Caco-2 (cell line): ENCODE measurements at regions not wholly inside any gene's neighbourhood (a gene's known extent, or its start where the extent isn't known, plus 50 kb on each side); places are given as distances from the start of the nearest gene placed in this dataset.

Experiments used
- BruUV-seq: library from RNA; stranded (reverse); fragments of 400-500 nt; replicated peaks from 2 replicates; lab custom pipeline; 2021; lab: Mats Ljungman, UMichigan
- CTCF ChIA-PET: fragments of 300-600 bp; sonication (Branson Sonifier 250); formaldehyde crosslinking; loops from one replicate; lab custom pipeline; 2022; ENCODE audit warnings: antibody characterized with exemption; lab: Charles Lee
- POLR2A ChIA-PET: fragments of 300-600 bp; sonication (Branson Sonifier 250); formaldehyde crosslinking; loops from one replicate; lab custom pipeline; 2022; ENCODE audit warnings: antibody characterized with exemption; lab: Charles Lee
- DNase-seq, 2 experiments: peaks; one replicate each; pipeline versions ENCODE4 v3.0.0 to v3.0.0-alpha.2; 2020 to 2022
- H3K27me3 ChIP-seq: replicated peaks from 2 replicates; pipeline ENCODE4 v1.6.0; 2011; ENCODE audit warnings: low read length; ENCODE audit not compliant: control insufficient read depth, insufficient read depth
- H3K36me3 ChIP-seq: 2 replicates; pipeline ENCODE4 v1.5.1; 2011; ENCODE audit warnings: low read length; ENCODE audit not compliant: control insufficient read depth, insufficient read depth
- H3K4me1 ChIP-seq: fragments of 250-450 bp; sonication (Bioruptor Pico); 2 replicates; pipeline ENCODE4 v1.5.1; 2020; ENCODE audit warnings: mild to moderate bottlenecking
- H3K4me3 ChIP-seq: 2 replicates; pipeline ENCODE4 v1.5.1; 2011; ENCODE audit warnings: low read depth, mild to moderate bottlenecking, control low read depth, low read length
- H3K9me3 ChIP-seq: fragments of 250-450 bp; sonication (Bioruptor Pico); 2 replicates; pipeline ENCODE4 v1.5.1; 2020; ENCODE audit warnings: mild to moderate bottlenecking, moderate library complexity
- H3K27ac Mint-ChIP-seq: one replicate; pipeline ENCODE4 v1.8.0; 2022; ENCODE audit warnings: mixed read lengths; ENCODE audit not compliant: unreplicated experiment
- H3K27me3 Mint-ChIP-seq: one replicate; pipeline ENCODE4 v1.8.0; 2022; ENCODE audit warnings: mixed read lengths; ENCODE audit not compliant: insufficient read depth, unreplicated experiment
- H3K36me3 Mint-ChIP-seq: one replicate; pipeline ENCODE4 v1.8.0; 2022; ENCODE audit warnings: mild to moderate bottlenecking, mixed read lengths; ENCODE audit not compliant: insufficient read depth, unreplicated experiment
- H3K4me1 Mint-ChIP-seq: one replicate; pipeline ENCODE4 v1.8.0; 2022; ENCODE audit warnings: low read depth, mixed read lengths; ENCODE audit not compliant: unreplicated experiment
- H3K4me3 Mint-ChIP-seq: one replicate; pipeline ENCODE4 v1.8.0; 2022; ENCODE audit warnings: mild to moderate bottlenecking, moderate library complexity, mixed read lengths; ENCODE audit not compliant: unreplicated experiment
- H3K9me3 Mint-ChIP-seq: one replicate; pipeline ENCODE4 v1.8.0; 2022; ENCODE audit warnings: mixed read lengths; ENCODE audit not compliant: unreplicated experiment
- intact Hi-C: fragments of 100-400 bp; cut with micrococcal nuclease; formaldehyde crosslinking; loops from one replicate; pipeline ENCODE4 v1.10.0; 2022; ENCODE audit not compliant: unreplicated experiment
- TF ChIP-seq, protein P1 (sequence below), 2 experiments: fragments of 200-600 bp in 1 of 2; IDR thresholded peaks; 1 replicate in 1 of 2; 2 replicates in 1 of 2; pipeline versions ENCODE4 v1.5.1 to v1.8.0; 2011 to 2022; ENCODE audit warnings: antibody characterized with exemption in 1 of 2, control low read depth in 1 of 2, inconsistent platforms in 1 of 2, low read depth in 1 of 2, low read length in 1 of 2, mild to moderate bottlenecking in 1 of 2, moderate library complexity in 1 of 2; ENCODE audit not compliant: insufficient read depth in 1 of 2, severe bottlenecking in 1 of 2, unreplicated experiment in 1 of 2

DNA sequence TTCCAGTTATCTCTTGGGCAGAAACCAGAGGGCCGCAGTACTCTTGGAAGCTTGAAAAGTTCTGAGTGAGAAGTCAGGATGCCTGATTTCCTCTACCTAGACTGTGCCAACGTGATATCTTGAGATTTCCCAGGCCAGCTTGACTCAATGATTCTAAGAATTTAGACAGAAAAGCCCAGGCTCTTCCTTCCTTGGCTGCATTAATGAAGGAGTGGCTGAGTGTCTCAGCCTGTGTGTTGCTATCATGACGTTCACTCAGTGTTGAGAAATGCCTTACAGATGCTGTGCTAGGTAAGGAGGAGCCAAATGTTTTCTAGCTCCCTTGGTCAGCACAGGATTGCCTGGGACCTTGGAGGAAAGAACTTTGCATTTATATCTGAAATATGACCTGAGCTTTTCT lies 454.1 kb upstream of the USP24 start:
- no peaks in the 10 kb centered on the region for H3K36me3 Mint-ChIP-seq
- POLR2A ChIA-PET, result no interaction called here
- no peaks in the 10 kb centered on the region for H3K4me1 Mint-ChIP-seq
- CTCF ChIA-PET, result no interaction called here
- TF ChIP-seq, protein P1, sequence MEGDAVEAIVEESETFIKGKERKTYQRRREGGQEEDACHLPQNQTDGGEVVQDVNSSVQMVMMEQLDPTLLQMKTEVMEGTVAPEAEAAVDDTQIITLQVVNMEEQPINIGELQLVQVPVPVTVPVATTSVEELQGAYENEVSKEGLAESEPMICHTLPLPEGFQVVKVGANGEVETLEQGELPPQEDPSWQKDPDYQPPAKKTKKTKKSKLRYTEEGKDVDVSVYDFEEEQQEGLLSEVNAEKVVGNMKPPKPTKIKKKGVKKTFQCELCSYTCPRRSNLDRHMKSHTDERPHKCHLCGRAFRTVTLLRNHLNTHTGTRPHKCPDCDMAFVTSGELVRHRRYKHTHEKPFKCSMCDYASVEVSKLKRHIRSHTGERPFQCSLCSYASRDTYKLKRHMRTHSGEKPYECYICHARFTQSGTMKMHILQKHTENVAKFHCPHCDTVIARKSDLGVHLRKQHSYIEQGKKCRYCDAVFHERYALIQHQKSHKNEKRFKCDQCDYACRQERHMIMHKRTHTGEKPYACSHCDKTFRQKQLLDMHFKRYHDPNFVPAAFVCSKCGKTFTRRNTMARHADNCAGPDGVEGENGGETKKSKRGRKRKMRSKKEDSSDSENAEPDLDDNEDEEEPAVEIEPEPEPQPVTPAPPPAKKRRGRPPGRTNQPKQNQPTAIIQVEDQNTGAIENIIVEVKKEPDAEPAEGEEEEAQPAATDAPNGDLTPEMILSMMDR (IDR thresholded peaks at IDR 0.05; ENCODE audit: insufficient read depth in 1 of 2, low read depth in 1 of 2, low read length in 1 of 2, severe bottlenecking in 1 of 2, unreplicated experiment in 1 of 2), result no peak
- Histone ChIP-seq H3K9me3 (no peaks in the 10 kb centered on the region), H3K4me1 (no peaks in the 10 kb centered on the region), H3K27me3 (no peaks in the 10 kb centered on the region), H3K36me3 (no peaks in the 10 kb centered on the region), H3K4me3 (no peak overlapping the region)
- H3K27me3 Mint-ChIP-seq, result no peaks in the 10 kb centered on the region
- H3K4me3 Mint-ChIP-seq, result no peak overlapping the region
- DNase-seq, result no peak
- H3K27ac Mint-ChIP-seq, result no peak overlapping the region
- H3K9me3 Mint-ChIP-seq, result no peaks in the 10 kb centered on the region
- BruUV-seq, result no TSS peak
- intact Hi-C loops, result no loop called here

DNA sequence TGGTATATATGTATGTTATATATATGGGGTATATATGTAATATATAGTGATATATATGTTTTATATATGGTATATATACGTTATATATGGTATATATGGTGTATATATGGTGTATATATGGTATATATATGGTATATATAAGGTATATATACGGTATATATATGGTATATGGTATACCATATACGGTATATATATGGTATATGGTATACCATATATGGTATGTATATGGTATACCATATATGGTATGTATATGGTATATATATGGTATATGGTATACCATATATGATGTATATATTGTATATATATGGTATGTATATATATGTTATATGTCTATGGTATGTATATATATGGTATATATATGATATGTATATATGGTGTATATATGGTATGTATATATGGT lies 447.7 kb upstream of the USP24 start:
- POLR2A ChIA-PET, result no interaction called here
- CTCF ChIA-PET, result no interaction called here
- no TSS peak for BruUV-seq
- Histone ChIP-seq H3K36me3 (no peaks in the 10 kb centered on the region), H3K9me3 (peaks cover 3% of the 10 kb centered on the region; the same call in 1 of the 2 replicates), H3K4me3 (no peak overlapping the region), H3K4me1 (no peaks in the 10 kb centered on the region), H3K27me3 (no peaks in the 10 kb centered on the region)
- intact Hi-C loops, result no loop called here
- Mint-ChIP-seq H3K4me1 (no peaks in the 10 kb centered on the region), H3K27me3 (no peaks in the 10 kb centered on the region), H3K9me3 (no peaks in the 10 kb centered on the region), H3K27ac (no peak overlapping the region), H3K36me3 (no peaks in the 10 kb centered on the region), H3K4me3 (no peak overlapping the region)
- TF ChIP-seq, protein P1 (IDR thresholded peaks at IDR 0.05; ENCODE audit: insufficient read depth in 1 of 2, low read depth in 1 of 2, low read length in 1 of 2, severe bottlenecking in 1 of 2, unreplicated experiment in 1 of 2), result no peak
- no peak for DNase-seq

DNA sequence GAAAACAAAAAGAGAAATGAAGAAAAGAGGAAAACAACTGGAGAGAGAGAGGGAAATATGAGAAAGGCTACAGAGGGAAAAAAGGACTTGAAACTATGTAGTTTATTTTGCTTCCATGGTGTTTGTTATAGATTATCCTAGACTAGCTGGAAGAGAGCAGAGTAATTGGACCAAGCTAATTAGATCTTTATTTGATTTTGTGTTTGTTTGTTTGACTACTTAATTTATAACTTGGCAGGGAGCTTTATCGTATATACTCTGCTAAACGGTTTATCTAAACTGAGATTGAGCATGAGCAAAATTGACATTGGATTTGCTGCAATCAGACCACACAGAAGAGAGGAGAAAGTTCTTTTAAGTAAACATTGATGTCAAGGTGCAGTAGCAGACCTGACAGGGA lies 443.8 kb upstream of the USP24 start:
- H3K27ac Mint-ChIP-seq, result no peak overlapping the region
- no peaks in the 10 kb centered on the region for H3K9me3 Mint-ChIP-seq
- H3K4me1 ChIP-seq, result no peaks in the 10 kb centered on the region
- H3K27me3 Mint-ChIP-seq, result no peaks in the 10 kb centered on the region
- ChIA-PET CTCF (no interaction called here), POLR2A (no interaction called here)
- H3K36me3 ChIP-seq, result no peaks in the 10 kb centered on the region
- no peaks in the 10 kb centered on the region for H3K36me3 Mint-ChIP-seq
- no peaks in the 10 kb centered on the region for H3K27me3 ChIP-seq
- no peak overlapping the region for H3K4me3 ChIP-seq
- intact Hi-C loops, result no loop called here
- TF ChIP-seq, protein P1 (IDR thresholded peaks at IDR 0.05; ENCODE audit: insufficient read depth in 1 of 2, low read depth in 1 of 2, low read length in 1 of 2, severe bottlenecking in 1 of 2, unreplicated experiment in 1 of 2), result no peak
- H3K9me3 ChIP-seq, result peaks cover 3% of the 10 kb centered on the region; the same call in 1 of the 2 replicates
- DNase-seq, result no peak
- BruUV-seq, result no TSS peak
- H3K4me1 Mint-ChIP-seq, result no peaks in the 10 kb centered on the region
- no peak overlapping the region for H3K4me3 Mint-ChIP-seq
